Upper lobe of right lung (tissue), 1 donor: ENCODE measurements at regions not wholly inside any gene's neighbourhood (a gene's known extent, or its start where the extent isn't known, plus 50 kb on each side); places are given as distances from the start of the nearest gene placed in this dataset.
"Not testable (repeated sequence)": the region's sequence is repeated elsewhere in the genome, so short reads cannot be mapped to it uniquely, and the experiment has no call there.

ENCODE experiments used
- ATAC-seq: fragments of 200-7000 bp; cut with Tn5 transposase; one replicate; pipeline ENCODE4 v1.9.1; 2020; ENCODE audit warnings: mild to moderate bottlenecking, moderate library complexity
- DNase-seq: peaks from one replicate; pipeline ENCODE4 v3.0.0-alpha.2; 2020
- H3K27ac ChIP-seq: fragments of 200-600 bp; one replicate; pipeline ENCODE4 v1.8.0; 2022
- H3K27me3 ChIP-seq: fragments of 200-600 bp; one replicate; pipeline ENCODE4 v1.8.0; 2022; ENCODE audit warnings: mild to moderate bottlenecking
- H3K36me3 ChIP-seq: fragments of 200-600 bp; one replicate; pipeline ENCODE4 v1.8.0; 2022
- H3K4me1 ChIP-seq: fragments of 200-600 bp; one replicate; pipeline ENCODE4 v1.8.0; 2022
- H3K4me3 ChIP-seq: fragments of 200-600 bp; one replicate; pipeline ENCODE4 v1.8.0; 2022; ENCODE audit warnings: mild to moderate bottlenecking
- H3K9me3 ChIP-seq: fragments of 200-600 bp; one replicate; pipeline ENCODE4 v1.8.0; 2022
- intact Hi-C: fragments of 100-400 bp; cut with DNase I; formaldehyde crosslinking; loops from one replicate; pipeline ENCODE4 v1.11.0; 2022
- TF ChIP-seq, protein P1 (sequence below): fragments of 200-600 bp; IDR thresholded peaks from one replicate; pipeline ENCODE4 v1.8.0; 2022; ENCODE audit warnings: antibody characterized with exemption
- donor health status: DM: no; HTN: yes; CAD: no; lungs with severe emphysema.

DNA sequence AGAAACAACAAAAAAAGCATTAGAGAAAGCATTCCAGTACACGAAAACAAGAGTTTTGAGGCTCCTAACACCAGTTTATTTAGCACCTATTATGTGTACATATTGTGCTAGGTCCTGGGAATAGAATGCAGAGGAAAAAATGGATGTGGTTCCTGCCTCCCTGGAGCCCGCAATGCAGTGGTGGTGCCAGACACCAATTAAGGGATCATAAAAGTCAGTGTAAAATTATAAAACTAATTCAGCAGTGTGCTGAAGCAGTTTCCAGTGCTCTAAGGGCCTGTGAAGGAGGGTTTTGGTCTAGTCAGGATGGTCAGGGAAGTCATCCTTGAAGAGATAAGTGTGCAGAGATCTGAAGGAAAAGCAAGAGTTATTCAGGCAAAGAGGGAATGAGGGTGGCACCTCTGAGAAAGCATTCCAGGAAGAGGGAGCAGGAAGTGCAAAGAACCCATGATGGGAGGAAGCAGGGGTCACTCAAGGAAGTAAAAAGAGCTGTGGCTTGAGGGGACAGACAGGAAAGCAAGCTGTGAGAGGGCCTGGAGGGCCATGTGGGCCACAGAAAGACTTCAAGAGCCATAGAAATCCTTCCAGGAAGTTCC lies 65.2 kb upstream of the IFNLR1 start:
- Histone ChIP-seq H3K36me3 (no peaks in the 10 kb centered on the region), H3K27me3 (no peaks in the 10 kb centered on the region), H3K9me3 (no peaks in the 10 kb centered on the region), H3K4me3 (no peak overlapping the region), H3K27ac (no peak overlapping the region), H3K4me1 (no peaks in the 10 kb centered on the region)
- ATAC-seq, result no peak
- DNase-seq, result no peak
- intact Hi-C loops, result no loop called here
- TF ChIP-seq, protein P1, sequence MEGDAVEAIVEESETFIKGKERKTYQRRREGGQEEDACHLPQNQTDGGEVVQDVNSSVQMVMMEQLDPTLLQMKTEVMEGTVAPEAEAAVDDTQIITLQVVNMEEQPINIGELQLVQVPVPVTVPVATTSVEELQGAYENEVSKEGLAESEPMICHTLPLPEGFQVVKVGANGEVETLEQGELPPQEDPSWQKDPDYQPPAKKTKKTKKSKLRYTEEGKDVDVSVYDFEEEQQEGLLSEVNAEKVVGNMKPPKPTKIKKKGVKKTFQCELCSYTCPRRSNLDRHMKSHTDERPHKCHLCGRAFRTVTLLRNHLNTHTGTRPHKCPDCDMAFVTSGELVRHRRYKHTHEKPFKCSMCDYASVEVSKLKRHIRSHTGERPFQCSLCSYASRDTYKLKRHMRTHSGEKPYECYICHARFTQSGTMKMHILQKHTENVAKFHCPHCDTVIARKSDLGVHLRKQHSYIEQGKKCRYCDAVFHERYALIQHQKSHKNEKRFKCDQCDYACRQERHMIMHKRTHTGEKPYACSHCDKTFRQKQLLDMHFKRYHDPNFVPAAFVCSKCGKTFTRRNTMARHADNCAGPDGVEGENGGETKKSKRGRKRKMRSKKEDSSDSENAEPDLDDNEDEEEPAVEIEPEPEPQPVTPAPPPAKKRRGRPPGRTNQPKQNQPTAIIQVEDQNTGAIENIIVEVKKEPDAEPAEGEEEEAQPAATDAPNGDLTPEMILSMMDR, result no peak

GRCh38 chr1:24251501-24251900 lies 64.4 kb upstream of the IFNLR1 start:
- no peaks in the 10 kb centered on the region for H3K27me3 ChIP-seq
- H3K4me3 ChIP-seq, result no peak overlapping the region
- H3K4me1 ChIP-seq, result no peaks in the 10 kb centered on the region
- DNase-seq (no peak), ATAC-seq (no peak)
- intact Hi-C loops, result no loop called here
- TF ChIP-seq, protein P1, result no peak
- no peaks in the 10 kb centered on the region for H3K9me3 ChIP-seq
- no peak overlapping the region for H3K27ac ChIP-seq
- H3K36me3 ChIP-seq, result no peaks in the 10 kb centered on the region

GRCh38 chr1:24250791-24251190 lies 63.7 kb upstream of the IFNLR1 start:
- Histone ChIP-seq H3K27ac (no peak overlapping the region), H3K4me1 (no peaks in the 10 kb centered on the region), H3K27me3 (no peaks in the 10 kb centered on the region), H3K36me3 (no peaks in the 10 kb centered on the region), H3K9me3 (no peaks in the 10 kb centered on the region), H3K4me3 (no peak overlapping the region)
- intact Hi-C loops, result no loop called here
- TF ChIP-seq, protein P1, result no peak
- ATAC-seq, result no peak
- no peak for DNase-seq

- Histone ChIP-seq H3K4me1 (no peaks in the 10 kb centered on the region), H3K27ac (no peak overlapping the region), H3K36me3 (no peaks in the 10 kb centered on the region), H3K27me3 (no peaks in the 10 kb centered on the region), H3K4me3 (no peak overlapping the region), H3K9me3 (no peaks in the 10 kb centered on the region)
- ATAC-seq (no peak), DNase-seq (no peak)
- TF ChIP-seq, protein P1, result no peak
- intact Hi-C loops, result no loop called here
Observed at GRCh38 chr1:24250224-24250623, 63.1 kb upstream of the IFNLR1 start.

GRCh38 chr1:24248859-24249258 lies 61.8 kb upstream of the IFNLR1 start:
- ATAC-seq (peak; percentile 60), DNase-seq (no peak)
- H3K9me3 ChIP-seq, result no peaks in the 10 kb centered on the region
- H3K4me3 ChIP-seq, result no peak overlapping the region
- TF ChIP-seq, protein P1, result no peak
- H3K4me1 ChIP-seq, result no peaks in the 10 kb centered on the region
- H3K36me3 ChIP-seq, result no peaks in the 10 kb centered on the region
- no peaks in the 10 kb centered on the region for H3K27me3 ChIP-seq
- no peak overlapping the region for H3K27ac ChIP-seq
- intact Hi-C loops, result no loop called here

- H3K4me3 ChIP-seq, DNase-seq, ATAC-seq, H3K36me3 ChIP-seq, H3K9me3 ChIP-seq, H3K4me1 ChIP-seq, intact Hi-C loops, H3K27me3 ChIP-seq, H3K27ac ChIP-seq: not testable (repeated sequence)
Observed at GRCh38 chr1:24247337-24247736, 60.2 kb upstream of the IFNLR1 start.
